ENCODE measurements at regions not wholly inside any gene's neighbourhood (a gene's known extent, or its start where the extent isn't known, plus 50 kb on each side); places are given as distances from the start of the nearest gene placed in this dataset.

- H3K4me1 ChIP-seq (ENCODE audit: insufficient read depth, poor library complexity, severe bottlenecking) = no peaks in the 10 kb centered on the region
- H3K27me3 ChIP-seq (ENCODE audit: insufficient read depth, poor library complexity, severe bottlenecking) = no peaks in the 10 kb centered on the region
- no peak overlapping the region for H3K4me3 ChIP-seq (ENCODE audit: severe bottlenecking)
- ATAC-seq (ENCODE audit: low read depth) (no peak), DNase-seq (ENCODE audit: low spot score) (no peak)
- H3K36me3 ChIP-seq (ENCODE audit: low read depth) = no peaks in the 10 kb centered on the region
- H3K9me3 ChIP-seq (ENCODE audit: severe bottlenecking) = no peaks in the 10 kb centered on the region
- TF ChIP-seq CTCF (IDR thresholded peaks at IDR 0.05; ENCODE audit: poor library complexity, severe bottlenecking) = no peak
- no peak overlapping the region for H3K27ac ChIP-seq (ENCODE audit: poor library complexity, severe bottlenecking)
Measured at GRCh38 chr9:89865357-89865756, 260.5 kb downstream of the GADD45G start.

GRCh38 chr9:89865981-89866380 lies 261.2 kb downstream of the GADD45G start:
- Histone ChIP-seq H3K4me1 (ENCODE audit: insufficient read depth, poor library complexity, severe bottlenecking) (no peaks in the 10 kb centered on the region), H3K9me3 (ENCODE audit: severe bottlenecking) (no peaks in the 10 kb centered on the region), H3K27ac (ENCODE audit: poor library complexity, severe bottlenecking) (no peak overlapping the region), H3K27me3 (ENCODE audit: insufficient read depth, poor library complexity, severe bottlenecking) (no peaks in the 10 kb centered on the region), H3K4me3 (ENCODE audit: severe bottlenecking) (no peak overlapping the region), H3K36me3 (ENCODE audit: low read depth) (no peaks in the 10 kb centered on the region)
- no peak for TF ChIP-seq CTCF (IDR thresholded peaks at IDR 0.05; ENCODE audit: poor library complexity, severe bottlenecking)
- peak; percentile 36 for DNase-seq (ENCODE audit: low spot score)
- no peak for ATAC-seq (ENCODE audit: low read depth)

GRCh38 chr9:89866701-89867100 lies 261.9 kb downstream of the GADD45G start:
- H3K4me1 ChIP-seq (ENCODE audit: insufficient read depth, poor library complexity, severe bottlenecking) = no peaks in the 10 kb centered on the region
- no peak for TF ChIP-seq CTCF (IDR thresholded peaks at IDR 0.05; ENCODE audit: poor library complexity, severe bottlenecking)
- no peaks in the 10 kb centered on the region for H3K9me3 ChIP-seq (ENCODE audit: severe bottlenecking)
- DNase-seq (ENCODE audit: low spot score) = peak; percentile 5
- H3K36me3 ChIP-seq (ENCODE audit: low read depth) = no peaks in the 10 kb centered on the region
- ATAC-seq (ENCODE audit: low read depth) = no peak
- no peak overlapping the region for H3K4me3 ChIP-seq (ENCODE audit: severe bottlenecking)
- no peaks in the 10 kb centered on the region for H3K27me3 ChIP-seq (ENCODE audit: insufficient read depth, poor library complexity, severe bottlenecking)
- no peak overlapping the region for H3K27ac ChIP-seq (ENCODE audit: poor library complexity, severe bottlenecking)

- peak; percentile 4 for DNase-seq (ENCODE audit: low spot score)
- H3K36me3 ChIP-seq (ENCODE audit: low read depth) = no peaks in the 10 kb centered on the region
- H3K27ac ChIP-seq (ENCODE audit: poor library complexity, severe bottlenecking) = no peak overlapping the region
- no peak for ATAC-seq (ENCODE audit: low read depth)
- TF ChIP-seq CTCF (IDR thresholded peaks at IDR 0.05; ENCODE audit: poor library complexity, severe bottlenecking) = no peak
- H3K4me1 ChIP-seq (ENCODE audit: insufficient read depth, poor library complexity, severe bottlenecking) = no peaks in the 10 kb centered on the region
- H3K4me3 ChIP-seq (ENCODE audit: severe bottlenecking) = no peak overlapping the region
- no peaks in the 10 kb centered on the region for H3K9me3 ChIP-seq (ENCODE audit: severe bottlenecking)
- no peaks in the 10 kb centered on the region for H3K27me3 ChIP-seq (ENCODE audit: insufficient read depth, poor library complexity, severe bottlenecking)
Measured at GRCh38 chr9:89868100-89868499, 263.3 kb downstream of the GADD45G start.

- no peak overlapping the region for H3K4me3 ChIP-seq (ENCODE audit: severe bottlenecking)
- no peak for TF ChIP-seq CTCF (IDR thresholded peaks at IDR 0.05; ENCODE audit: poor library complexity, severe bottlenecking)
- ATAC-seq (ENCODE audit: low read depth) = no peak
- H3K27me3 ChIP-seq (ENCODE audit: insufficient read depth, poor library complexity, severe bottlenecking) = no peaks in the 10 kb centered on the region
- H3K27ac ChIP-seq (ENCODE audit: poor library complexity, severe bottlenecking) = no peak overlapping the region
- H3K9me3 ChIP-seq (ENCODE audit: severe bottlenecking) = no peaks in the 10 kb centered on the region
- H3K36me3 ChIP-seq (ENCODE audit: low read depth) = no peaks in the 10 kb centered on the region
- no peaks in the 10 kb centered on the region for H3K4me1 ChIP-seq (ENCODE audit: insufficient read depth, poor library complexity, severe bottlenecking)
- no peak for DNase-seq (ENCODE audit: low spot score)
Measured at GRCh38 chr9:89869793-89870580, 265.2 kb downstream of the GADD45G start.
